Left lung (tissue), 4 donors: ENCODE measurements at regions not wholly inside any gene's neighbourhood (a gene's known extent, or its start where the extent isn't known, plus 50 kb on each side); places are given as distances from the start of the nearest gene placed in this dataset.

ENCODE experiments used
- ATAC-seq: fragments of 200-7000 bp; cut with Tn5 transposase; one replicate; pipeline ENCODE4 v1.9.1; 2020; ENCODE audit warnings: moderate library complexity
- DNase-seq, 4 donors: peaks; one replicate each; pipeline ENCODE4 v3.0.0-alpha.2; 2013 to 2020
- H3K27ac ChIP-seq, 2 donors: fragments of 200-600 bp; sonication (generic) in 1 of 2; one replicate each; pipeline versions ENCODE4 v1.5.0 to v1.8.0; 2020 to 2021
- H3K27me3 ChIP-seq, 2 donors: fragments of 200-600 bp; sonication (generic) in 1 of 2; one replicate each; pipeline versions ENCODE4 v1.5.0 to v1.8.0; 2020 to 2021
- H3K36me3 ChIP-seq, 2 donors: fragments of 200-600 bp; sonication (generic) in 1 of 2; one replicate each; pipeline versions ENCODE4 v1.5.0 to v1.8.0; 2020 to 2021
- H3K4me1 ChIP-seq, 2 donors: fragments of 200-600 bp; one replicate each; pipeline ENCODE4 v1.8.0; 2021
- H3K4me3 ChIP-seq, 2 donors: fragments of 200-600 bp; sonication (generic) in 1 of 2; one replicate each; pipeline versions ENCODE4 v1.5.0 to v1.8.0; 2020 to 2021; ENCODE audit warnings: mild to moderate bottlenecking in 1 of 2
- H3K9me3 ChIP-seq, 2 donors: fragments of 200-600 bp; sonication (generic) in 1 of 2; one replicate each; pipeline versions ENCODE4 v1.5.0 to v1.8.0; 2020 to 2021
- intact Hi-C, 2 donors: fragments of 100-400 bp; cut with DNase I; formaldehyde crosslinking; loops; one replicate each; pipeline versions ENCODE4 v1.11.2 to v1.14.2; 2022
- TF ChIP-seq, protein P1 (sequence below), 2 donors: fragments of 200-600 bp; sonication (generic) in 1 of 2; IDR thresholded peaks; one replicate each; pipeline versions ENCODE4 v1.5.0 to v1.8.0; 2021; ENCODE audit warnings: antibody characterized with exemption in 2 of 2
- donor health status: DM: no; HTN: yes; CAD: no.
- donor health status: DM: no; HTN: no; CAD: no.

DNA sequence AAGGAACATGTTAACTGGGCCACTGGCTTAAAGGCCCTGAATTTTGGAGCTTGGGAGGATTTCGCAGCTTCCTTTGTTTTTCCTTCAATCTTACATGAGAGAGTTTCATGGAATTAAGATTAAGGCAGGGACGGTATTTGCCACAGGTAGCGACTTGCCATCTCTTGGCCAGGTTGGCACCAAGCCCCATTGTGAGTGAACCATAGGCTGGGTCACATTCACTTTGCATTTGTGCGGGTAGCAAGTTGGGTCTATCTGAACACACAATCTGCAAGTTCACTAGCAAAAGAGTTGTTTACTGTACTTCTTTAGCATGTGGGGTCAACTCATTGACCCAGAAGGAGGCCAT lies 106.2 kb upstream of the ATP1A1 start:
- ATAC-seq: no peak

DNA sequence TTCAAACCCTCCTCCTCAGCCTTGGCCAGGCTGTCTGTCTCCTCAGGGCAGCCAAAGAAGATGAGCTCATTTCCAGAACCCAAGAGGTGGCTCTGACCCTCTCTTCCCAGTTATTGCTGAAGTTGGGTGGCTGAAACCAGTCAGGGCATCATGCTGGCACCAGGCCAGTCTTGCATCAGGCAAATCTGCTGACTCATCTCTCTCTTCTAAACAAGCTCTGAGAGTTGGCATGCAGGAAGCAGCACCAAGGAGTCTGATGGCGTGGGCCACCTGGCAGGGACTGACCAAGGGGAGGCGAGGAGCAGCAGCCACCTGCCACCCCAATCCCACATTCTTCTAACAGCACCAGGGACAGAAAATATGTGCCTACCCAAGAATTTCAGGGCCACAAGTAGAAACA lies 104.8 kb upstream of the ATP1A1 start:
- TF ChIP-seq, protein P1, sequence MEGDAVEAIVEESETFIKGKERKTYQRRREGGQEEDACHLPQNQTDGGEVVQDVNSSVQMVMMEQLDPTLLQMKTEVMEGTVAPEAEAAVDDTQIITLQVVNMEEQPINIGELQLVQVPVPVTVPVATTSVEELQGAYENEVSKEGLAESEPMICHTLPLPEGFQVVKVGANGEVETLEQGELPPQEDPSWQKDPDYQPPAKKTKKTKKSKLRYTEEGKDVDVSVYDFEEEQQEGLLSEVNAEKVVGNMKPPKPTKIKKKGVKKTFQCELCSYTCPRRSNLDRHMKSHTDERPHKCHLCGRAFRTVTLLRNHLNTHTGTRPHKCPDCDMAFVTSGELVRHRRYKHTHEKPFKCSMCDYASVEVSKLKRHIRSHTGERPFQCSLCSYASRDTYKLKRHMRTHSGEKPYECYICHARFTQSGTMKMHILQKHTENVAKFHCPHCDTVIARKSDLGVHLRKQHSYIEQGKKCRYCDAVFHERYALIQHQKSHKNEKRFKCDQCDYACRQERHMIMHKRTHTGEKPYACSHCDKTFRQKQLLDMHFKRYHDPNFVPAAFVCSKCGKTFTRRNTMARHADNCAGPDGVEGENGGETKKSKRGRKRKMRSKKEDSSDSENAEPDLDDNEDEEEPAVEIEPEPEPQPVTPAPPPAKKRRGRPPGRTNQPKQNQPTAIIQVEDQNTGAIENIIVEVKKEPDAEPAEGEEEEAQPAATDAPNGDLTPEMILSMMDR (IDR thresholded peaks at IDR 0.05): no peak
- DNase-seq (peak in 1 of 4 donors; percentile 55), ATAC-seq (no peak)
- Histone ChIP-seq H3K4me3 (no peak overlapping the region), H3K27ac (no peak overlapping the region), H3K27me3 (no peaks in the 10 kb centered on the region), H3K9me3 (no peaks in the 10 kb centered on the region), H3K4me1 (no peaks in the 10 kb centered on the region), H3K36me3 (no peaks in the 10 kb centered on the region)
- intact Hi-C loops: no loop called here

More for the DNA sequence above, 106.2 kb upstream of the ATP1A1 start:
- TF ChIP-seq, protein P1 (IDR thresholded peaks at IDR 0.05): no peak
- intact Hi-C loops: no loop called here
- H3K27me3 ChIP-seq: no peaks in the 10 kb centered on the region
- no peaks in the 10 kb centered on the region for H3K9me3 ChIP-seq
- H3K4me3 ChIP-seq: no peak overlapping the region
- H3K36me3 ChIP-seq: no peaks in the 10 kb centered on the region
- DNase-seq: no peak
- no peak overlapping the region for H3K27ac ChIP-seq
- no peaks in the 10 kb centered on the region for H3K4me1 ChIP-seq

DNA sequence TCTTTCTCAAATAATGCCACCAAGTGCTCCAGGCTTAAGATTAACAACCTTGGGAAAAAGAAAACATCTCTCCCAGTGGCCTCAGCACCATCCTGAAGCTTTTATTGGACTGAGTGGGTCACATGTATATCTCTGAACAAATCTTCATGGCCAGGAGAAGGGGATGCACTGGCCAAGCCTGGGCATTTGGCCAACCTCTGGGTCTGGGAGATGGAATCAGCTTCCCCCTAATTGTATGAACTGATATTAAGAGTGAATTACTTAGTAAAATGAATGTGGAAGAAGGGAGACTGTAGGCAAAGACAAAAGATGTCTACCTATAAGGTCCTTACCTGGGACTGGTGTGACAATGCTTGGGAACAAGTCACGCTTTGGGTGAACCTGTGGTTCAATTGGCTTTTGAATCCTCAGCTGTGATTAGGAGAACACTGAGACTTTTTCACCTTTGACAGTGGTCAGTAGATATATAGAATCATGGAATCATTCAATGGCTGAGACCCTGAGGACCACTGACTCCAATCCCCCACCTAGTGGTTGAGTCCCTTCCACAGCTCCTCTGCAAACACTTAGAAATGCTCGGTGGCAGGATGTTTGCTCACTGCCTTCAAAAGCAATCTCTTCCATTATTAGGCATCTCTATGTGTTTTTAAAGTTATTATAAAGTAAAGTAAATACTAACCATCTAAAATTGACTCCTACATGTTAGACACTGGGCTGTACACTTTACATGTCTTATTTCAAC lies 102.6 kb upstream of the ATP1A1 start:
- ATAC-seq (no peak), DNase-seq (no peak)
- Histone ChIP-seq H3K36me3 (no peaks in the 10 kb centered on the region), H3K4me3 (no peak overlapping the region), H3K27ac (no peak overlapping the region), H3K4me1 (no peaks in the 10 kb centered on the region), H3K27me3 (no peaks in the 10 kb centered on the region), H3K9me3 (no peaks in the 10 kb centered on the region)
- TF ChIP-seq, protein P1 (IDR thresholded peaks at IDR 0.05): no peak
- intact Hi-C loops: no loop called here

DNA sequence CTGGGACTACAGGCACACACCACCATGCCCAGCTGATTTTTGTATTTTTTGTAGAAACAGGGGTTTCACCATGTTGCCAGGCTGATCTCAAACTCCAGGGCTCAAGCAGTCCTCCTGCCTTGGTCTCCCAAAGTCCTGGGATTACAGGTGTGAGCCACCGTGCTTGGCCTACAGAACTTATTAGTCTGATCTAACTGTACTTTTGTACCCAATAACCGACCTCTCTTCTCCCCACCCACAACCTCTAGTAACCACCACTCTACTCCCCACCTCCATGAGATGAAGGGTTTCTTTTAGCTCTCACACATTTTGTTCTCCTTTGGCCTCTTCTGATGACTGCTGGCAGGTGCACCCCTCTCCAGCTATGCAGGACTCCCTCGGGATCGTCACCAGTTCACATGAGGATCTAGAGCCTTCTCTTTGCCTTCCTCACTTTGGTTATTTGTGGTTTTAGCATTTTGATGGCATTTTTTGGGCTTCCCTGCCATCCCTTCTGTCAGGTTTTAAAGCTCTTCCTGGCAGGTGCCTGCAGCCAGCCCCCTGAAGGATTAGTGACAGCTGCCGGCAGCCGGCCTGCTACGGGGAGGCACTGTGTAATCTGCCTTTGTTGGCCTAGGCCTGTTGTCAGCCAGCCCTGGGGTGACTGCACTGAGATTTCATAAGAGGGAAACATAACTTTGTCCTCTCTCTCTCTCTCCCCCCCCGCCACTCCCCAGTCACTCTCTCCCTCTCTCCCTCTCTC lies 99.8 kb upstream of the ATP1A1 start:
- no peak overlapping the region for H3K27ac ChIP-seq
- no peaks in the 10 kb centered on the region for H3K36me3 ChIP-seq
- H3K27me3 ChIP-seq: no peaks in the 10 kb centered on the region
- TF ChIP-seq, protein P1 (IDR thresholded peaks at IDR 0.05): no peak
- intact Hi-C loops: no loop called here
- H3K4me1 ChIP-seq: no peaks in the 10 kb centered on the region
- no peaks in the 10 kb centered on the region for H3K9me3 ChIP-seq
- ATAC-seq (peak; percentile 10), DNase-seq (peak in 1 of 4 donors; percentile 43)
- H3K4me3 ChIP-seq: no peak overlapping the region

DNA sequence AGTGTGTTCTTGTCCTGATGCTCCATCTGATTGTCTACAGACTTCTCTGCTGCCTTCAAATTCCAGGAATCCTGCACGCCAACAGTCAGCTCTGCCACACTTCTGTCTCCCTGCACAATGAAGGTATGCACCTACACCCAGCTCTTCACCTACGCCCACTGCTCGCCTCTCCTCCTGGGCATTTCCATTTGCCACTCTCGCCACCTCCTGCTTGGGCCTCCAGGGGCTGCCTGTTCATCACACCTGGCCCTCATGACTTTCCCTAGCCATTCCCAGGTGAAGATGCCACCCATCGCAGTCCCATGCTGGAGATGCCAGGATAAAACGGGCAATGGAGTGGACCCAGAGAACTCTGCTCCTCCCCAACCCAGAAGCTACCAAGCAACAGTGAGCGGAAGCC lies 96.5 kb upstream of the ATP1A1 start:
- Histone ChIP-seq H3K9me3 (no peaks in the 10 kb centered on the region), H3K27me3 (peaks cover 0 to 7% of the 10 kb centered on the region in 2 donors)

More for the DNA sequence above, 96.5 kb upstream of the ATP1A1 start:
- no peak overlapping the region for H3K27ac ChIP-seq
- no peaks in the 10 kb centered on the region for H3K4me1 ChIP-seq
- intact Hi-C loops: no loop called here
- no peak for DNase-seq
- no peak overlapping the region for H3K4me3 ChIP-seq
- H3K36me3 ChIP-seq: no peaks in the 10 kb centered on the region
- ATAC-seq: no peak
- TF ChIP-seq, protein P1 (IDR thresholded peaks at IDR 0.05): no peak
